RCC 7860 (cell line): ENCODE measurements at regions not wholly inside any gene's neighbourhood (a gene's known extent, or its start where the extent isn't known, plus 50 kb on each side); places are given as distances from the start of the nearest gene placed in this dataset.
"Not testable (repeated sequence)": the region's sequence is repeated elsewhere in the genome, so short reads cannot be mapped to it uniquely, and the experiment has no call there.

Experiments
- DNase-seq: peaks from one replicate; pipeline ENCODE4 v3.0.0-alpha.2; 2015; ENCODE audit warnings: low spot score
- FAIRE-seq: peaks from 2 replicates; lab custom pipeline; 2012; peaks lifted over from hg19 to GRCh38; lab: Jason Lieb, UNC

GRCh38 chr5:42989190-42989589, 50.9 kb downstream of the ANXA2R start:
- DNase-seq: no peak
- FAIRE-seq: no peak

- FAIRE-seq: no peak
- DNase-seq: no peak
Observed at GRCh38 chr5:42988568-42988967, 51.6 kb downstream of the ANXA2R start.

- peak; percentile 37 for FAIRE-seq
- DNase-seq: peak; percentile 53
Observed at GRCh38 chr5:42985129-42986037, 54.7 kb downstream of the ANXA2R start.

- DNase-seq (no peak), FAIRE-seq (no peak)
Observed at GRCh38 chr5:42984307-42984706, 55.8 kb downstream of the ANXA2R start.

GRCh38 chr5:42982107-42982622, 58.0 kb downstream of the ANXA2R start:
- FAIRE-seq (no peak), DNase-seq (no peak)

- not testable (repeated sequence) for DNase-seq, FAIRE-seq
Observed at GRCh38 chr5:42981417-42982106, 58.6 kb downstream of the ANXA2R start.

- not testable (repeated sequence) for DNase-seq, FAIRE-seq
Observed at GRCh38 chr5:42981015-42981414, 59.1 kb downstream of the ANXA2R start.

- DNase-seq, FAIRE-seq: not testable (repeated sequence)
Observed at GRCh38 chr5:42980391-42980790, 59.7 kb downstream of the ANXA2R start.

GRCh38 chr5:42979242-42979641, 60.9 kb downstream of the ANXA2R start:
- DNase-seq, FAIRE-seq: not testable (repeated sequence)

- no peak for DNase-seq
- FAIRE-seq: no peak
Observed at GRCh38 chr5:42974536-42974935, 65.6 kb downstream of the ANXA2R start.

GRCh38 chr5:42970636-42971559, 69.2 kb downstream of the ANXA2R start:
- FAIRE-seq (no peak), DNase-seq (no peak)

- DNase-seq (no peak), FAIRE-seq (no peak)
Observed at GRCh38 chr5:42965934-42966333, 74.2 kb downstream of the ANXA2R start.

- DNase-seq (no peak), FAIRE-seq (no peak)
Observed at GRCh38 chr5:42963412-42963811, 76.7 kb downstream of the ANXA2R start.

GRCh38 chr5:42962124-42962523, 78.0 kb downstream of the ANXA2R start:
- DNase-seq: no peak

GRCh38 chr5:42960506-42960905, 79.6 kb downstream of the ANXA2R start:
- DNase-seq (no peak), FAIRE-seq (no peak)

More at GRCh38 chr5:42962124-42962523, 78.0 kb downstream of the ANXA2R start:
- no peak for FAIRE-seq

GRCh38 chr5:42956551-42956950, 83.6 kb downstream of the ANXA2R start:
- no peak for DNase-seq

GRCh38 chr5:42953041-42953440, 87.1 kb downstream of the ANXA2R start:
- DNase-seq: no peak
- FAIRE-seq: no peak

More at GRCh38 chr5:42956551-42956950, 83.6 kb downstream of the ANXA2R start:
- no peak for FAIRE-seq

GRCh38 chr5:42952578-42952974, 87.5 kb downstream of the ANXA2R start:
- FAIRE-seq (no peak), DNase-seq (no peak)

- FAIRE-seq: no peak
- no peak for DNase-seq
Observed at GRCh38 chr5:42951293-42951840, 88.8 kb downstream of the ANXA2R start.
